Ovary (tissue), 7 donors: ENCODE measurements at regions not wholly inside any gene's neighbourhood (a gene's known extent, or its start where the extent isn't known, plus 50 kb on each side); places are given as distances from the start of the nearest gene placed in this dataset.

Experiments used
- DNase-seq, 5 donors: peaks; one replicate each; pipeline ENCODE4 v3.0.0-alpha.2; 2019 to 2020
- H3K27ac ChIP-seq, 2 donors: fragments of 200-600 bp; one replicate each; pipeline versions ENCODE4 v1.5.1 to v1.8.0; 2019 to 2022
- H3K27me3 ChIP-seq: fragments of 200-600 bp; one replicate; pipeline ENCODE4 v1.8.0; 2022
- H3K36me3 ChIP-seq: fragments of 200-600 bp; sonication (generic); one replicate; pipeline ENCODE4 v1.5.1; 2019
- H3K4me1 ChIP-seq: one replicate; pipeline ENCODE4 v1.8.1; 2013; ENCODE audit warnings: mild to moderate bottlenecking, moderate library complexity; ENCODE audit not compliant: insufficient read depth
- H3K4me3 ChIP-seq: fragments of 200-600 bp; sonication (generic); one replicate; pipeline ENCODE4 v1.5.1; 2017
- H3K9me3 ChIP-seq, 2 donors: fragments of 200-600 bp in 1 of 2; sonication (generic) in 1 of 2; one replicate each; pipeline versions ENCODE4 v1.5.1 to v1.8.1; 2013 to 2019; ENCODE audit warnings: mild to moderate bottlenecking in 1 of 2, moderate library complexity in 1 of 2
- CTCF ChIP-seq, 3 donors: fragments of 450-650 bp in 2 of 3; fragments of 200-600 bp in 1 of 3; IDR thresholded peaks; one replicate each; pipeline versions ENCODE4 v1.5.1 to v1.8.0; 2016 to 2022; ENCODE audit warnings: antibody characterized with exemption in 3 of 3, mild to moderate bottlenecking in 1 of 3
- EP300 ChIP-seq: sonication (generic); formaldehyde crosslinking; IDR thresholded peaks from one replicate; pipeline ENCODE4 v1.6.1; 2017; ENCODE audit warnings: antibody characterized with exemption
- POLR2A ChIP-seq: fragments of 450-650 bp; IDR thresholded peaks from one replicate; pipeline ENCODE4 v1.6.1; 2017; ENCODE audit warnings: antibody characterized with exemption, mild to moderate bottlenecking, moderate library complexity
- WGBS, 3 donors: extraction: QIAGEN DNeasy Blood & Tissue Kit in 1 of 3; methylation state at CpG; one replicate each; pipeline versions ENCODE4 v1.1.5 to v1.1.7; 2013 to 2017; 5-methylcytosine and 5-hydroxymethylcytosine counted together
- intact Hi-C, 4 donors: fragments of 100-400 bp; cut with DNase I; formaldehyde crosslinking; loops; one replicate each; pipeline versions ENCODE4 v1.11.0 to v1.15.1; 2022 to 2023
- donor health status: DM: no; HTN: no; CAD: no; lungs with moderate emphysema.
- donor health status: DM: no; HTN: no; CAD: no.
- donor health status: Bipolar disorder and iron deficiency.
- donor health status: DM: no; HTN: no; CAD: no.
- donor health status: DM: yes; HTN: yes; CAD: no.

GRCh38 chr10:61068471-61068870, 124.5 kb upstream of the RHOBTB1 start:
- DNase-seq, result no peak
- intact Hi-C loops, result no loop called here
- TF ChIP-seq POLR2A (no peak), CTCF (IDR thresholded peaks at IDR 0.05) (no peak), EP300 (no peak)
- no peaks in the 10 kb centered on the region for H3K9me3 ChIP-seq
- no peaks in the 10 kb centered on the region for H3K4me1 ChIP-seq
- WGBS, 3 donors, result 9 to 27% (median 20%) methylated on average over 1 of the region's 1 CpG
- no peak overlapping the region for H3K4me3 ChIP-seq
- H3K27ac ChIP-seq, result no peak overlapping the region
- H3K36me3 ChIP-seq, result no peaks in the 10 kb centered on the region
- H3K27me3 ChIP-seq, result no peaks in the 10 kb centered on the region

DNA sequence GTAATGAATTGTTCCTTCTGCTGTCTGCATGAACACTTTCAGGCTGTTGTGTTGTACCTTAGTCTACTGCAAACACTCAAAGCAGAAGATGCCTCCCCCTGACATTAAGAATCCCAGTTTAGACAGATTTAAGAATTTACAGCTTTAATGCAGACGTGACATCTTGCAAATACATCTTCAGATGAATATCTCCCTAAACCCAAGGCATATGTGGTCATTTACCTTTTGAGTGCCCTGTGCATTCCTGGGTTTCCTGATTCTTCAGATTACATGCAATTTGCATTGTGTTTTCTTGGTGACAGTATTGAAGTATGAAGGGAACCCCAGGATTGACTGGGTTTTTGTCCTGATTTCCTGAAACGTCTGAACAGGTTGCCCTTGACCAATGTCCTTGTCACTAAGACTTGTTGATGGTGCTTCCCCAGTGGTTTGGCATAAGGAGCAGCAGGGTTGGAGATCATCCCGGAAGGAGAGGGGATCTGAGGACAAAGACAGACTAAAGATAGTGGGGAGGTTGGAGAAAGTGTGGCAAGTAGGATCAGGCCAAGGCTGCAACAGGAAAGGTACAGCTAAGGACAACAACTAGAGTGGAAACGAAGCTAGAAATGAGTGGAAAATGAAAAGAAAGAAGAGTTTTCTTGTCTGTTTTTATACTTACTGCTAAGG, 123.8 kb upstream of the RHOBTB1 start:
- Histone ChIP-seq H3K27me3 (no peaks in the 10 kb centered on the region), H3K9me3 (no peaks in the 10 kb centered on the region), H3K27ac (no peak overlapping the region), H3K4me3 (no peak overlapping the region), H3K4me1 (no peaks in the 10 kb centered on the region), H3K36me3 (no peaks in the 10 kb centered on the region)
- intact Hi-C loops, result no loop called here
- DNase-seq, result no peak
- no peak for TF ChIP-seq CTCF (IDR thresholded peaks at IDR 0.05)
- no peak for TF ChIP-seq EP300
- TF ChIP-seq POLR2A, result no peak
- WGBS, 3 donors, result 60 to 72% (median 66%) methylated on average over 4 of the region's 4 CpGs

- intact Hi-C loops, result no loop called here
Measured at GRCh38 chr10:61066661-61067344, 122.8 kb upstream of the RHOBTB1 start.

GRCh38 chr10:61065051-61065450, 121.1 kb upstream of the RHOBTB1 start:
- Histone ChIP-seq H3K27ac (no peak overlapping the region), H3K9me3 (no peaks in the 10 kb centered on the region), H3K4me1 (no peaks in the 10 kb centered on the region), H3K4me3 (no peak overlapping the region), H3K27me3 (no peaks in the 10 kb centered on the region), H3K36me3 (no peaks in the 10 kb centered on the region)
- TF ChIP-seq POLR2A, result no peak
- TF ChIP-seq CTCF (IDR thresholded peaks at IDR 0.05), result no peak
- TF ChIP-seq EP300, result no peak
- intact Hi-C loops, result no loop called here
- 86 to 90% (median 88%) methylated on average over 2 of the region's 2 CpGs for WGBS, 3 donors
- DNase-seq, result no peak

More at GRCh38 chr10:61066661-61067344, 122.8 kb upstream of the RHOBTB1 start:
- WGBS, 3 donors, result 35 to 47% (median 38%) methylated on average over 7 of the region's 7 CpGs
- H3K4me1 ChIP-seq, result no peaks in the 10 kb centered on the region
- TF ChIP-seq EP300 (no peak), POLR2A (no peak), CTCF (IDR thresholded peaks at IDR 0.05) (no peak)
- H3K36me3 ChIP-seq, result no peaks in the 10 kb centered on the region
- no peaks in the 10 kb centered on the region for H3K9me3 ChIP-seq
- no peak for DNase-seq
- H3K27ac ChIP-seq, result no peak overlapping the region
- H3K4me3 ChIP-seq, result no peak overlapping the region
- no peaks in the 10 kb centered on the region for H3K27me3 ChIP-seq
